AML-193 (cell line): ENCODE measurements at regions not wholly inside any gene's neighbourhood (a gene's known extent, or its start where the extent isn't known, plus 50 kb on each side); places are given as distances from the start of the nearest gene placed in this dataset.
"Not testable (repeated sequence)": the region's sequence is repeated elsewhere in the genome, so short reads cannot be mapped to it uniquely, and the experiment has no call there.

Experiments
- DNase-seq, 2 experiments: peaks; one replicate each; lab custom pipeline; 2025; lab: John Stamatoyannopoulos, UW

DNA sequence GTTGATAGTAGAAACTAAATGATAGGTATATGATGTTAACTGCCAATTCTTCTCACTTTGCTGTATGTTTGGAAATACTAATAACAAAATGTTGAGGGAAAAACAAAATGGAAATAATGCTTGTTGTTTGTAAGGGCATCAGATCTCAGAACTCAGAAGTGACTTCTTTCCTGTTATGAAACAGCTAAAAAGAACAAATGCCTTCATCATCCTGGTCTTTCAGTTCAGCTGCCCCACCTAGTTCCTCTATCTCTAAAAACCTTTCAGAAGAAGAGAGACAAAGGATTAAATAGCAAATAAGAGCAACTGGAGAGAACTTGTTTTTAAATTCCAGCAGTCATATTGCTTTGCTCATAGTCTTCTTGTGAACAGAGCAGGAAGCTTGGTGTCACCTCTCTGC is 345.3 kb upstream of the NCAM1 start:
- DNase-seq = no peak

DNA sequence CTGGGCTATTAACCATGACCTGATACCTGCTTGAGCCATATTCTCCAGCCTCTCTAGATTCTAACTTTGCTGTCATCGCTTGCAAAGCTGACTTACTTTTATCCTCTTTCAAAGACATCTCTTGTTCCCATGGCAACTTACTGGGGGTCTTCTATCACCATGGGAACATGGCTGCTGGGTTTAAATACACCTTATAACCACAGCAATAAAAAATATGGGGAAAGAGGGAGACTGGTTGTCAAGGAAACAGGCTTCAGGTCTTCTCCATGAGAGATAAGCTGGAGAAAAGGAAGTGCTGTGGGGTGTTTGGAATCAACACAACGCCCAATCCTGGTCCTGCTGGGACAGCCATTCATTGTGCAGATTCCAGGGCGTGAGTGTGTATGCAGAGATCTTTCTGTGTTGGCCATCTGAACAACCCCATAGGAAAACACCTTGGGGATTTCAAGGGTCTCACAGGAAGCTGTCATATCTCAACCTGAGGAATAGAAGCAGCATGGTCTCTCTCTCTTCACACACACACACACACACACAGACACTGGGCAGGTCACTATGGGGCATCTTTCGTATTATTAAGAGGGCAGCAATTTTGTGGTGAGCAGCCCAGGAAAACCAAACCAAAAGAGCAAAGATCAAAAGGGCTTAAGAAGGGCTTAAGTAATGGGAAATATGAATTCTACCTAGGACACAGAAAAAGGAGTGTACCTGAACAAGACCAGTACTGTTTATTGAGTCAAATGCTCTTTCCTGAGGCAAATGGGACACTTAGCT is 344.7 kb upstream of the NCAM1 start:
- DNase-seq = no peak

DNA sequence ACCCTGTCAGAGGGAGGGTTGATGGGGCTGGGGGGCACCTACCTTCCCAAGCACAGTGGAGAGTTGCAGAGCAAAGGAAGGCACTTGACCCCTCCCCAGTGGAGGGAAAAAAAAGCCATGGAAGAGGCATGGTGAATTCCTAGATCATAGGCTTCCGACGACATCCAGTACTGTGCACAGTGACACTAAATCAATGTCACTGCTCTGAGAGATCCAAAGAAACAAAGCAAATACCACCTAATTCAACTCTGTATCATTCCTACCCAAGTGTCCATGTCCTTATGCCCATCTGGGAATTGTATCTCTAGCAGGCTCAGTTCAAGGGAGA is 344.2 kb upstream of the NCAM1 start:
- DNase-seq = no peak

DNA sequence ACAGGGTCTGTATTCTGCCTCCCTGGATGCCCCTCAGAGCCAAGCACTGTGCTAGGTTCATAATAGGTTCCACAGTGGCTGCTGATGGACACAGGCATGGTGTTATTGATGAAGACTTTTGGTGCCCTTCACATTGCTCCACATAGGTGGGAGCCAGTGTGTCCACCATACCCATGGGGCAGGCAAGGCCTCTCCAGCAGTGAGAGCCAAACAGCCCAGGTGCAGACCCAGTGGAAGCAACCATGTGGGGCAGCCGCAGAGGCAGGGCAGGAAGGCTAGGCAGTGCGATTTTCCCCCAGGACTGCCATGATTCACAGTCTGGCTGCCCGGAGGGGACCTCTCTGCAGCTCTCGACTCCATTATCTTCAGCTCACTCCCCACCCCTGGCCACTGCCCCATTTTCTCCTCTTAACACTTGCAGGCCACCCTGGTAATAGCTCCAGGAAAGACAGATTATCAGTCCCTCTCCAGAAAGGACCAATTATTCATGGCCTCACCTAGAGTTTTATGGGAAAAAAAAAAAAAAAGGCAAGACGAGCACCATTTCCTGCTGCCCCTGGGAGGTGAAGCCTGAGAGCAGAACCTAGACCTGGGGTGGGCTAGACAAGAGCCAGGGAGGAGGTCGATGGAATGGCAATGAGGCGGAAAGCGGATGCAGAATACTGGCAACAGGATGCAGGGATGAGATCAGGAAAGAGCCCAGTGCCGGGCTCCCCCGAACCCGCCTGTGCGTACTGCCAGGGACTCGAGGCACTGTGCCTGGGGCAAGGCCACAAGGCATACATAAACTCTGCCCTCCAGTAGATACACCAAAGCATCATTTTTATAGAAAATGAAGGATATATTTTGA is 343.0 kb upstream of the NCAM1 start:
- DNase-seq = no peak

DNA sequence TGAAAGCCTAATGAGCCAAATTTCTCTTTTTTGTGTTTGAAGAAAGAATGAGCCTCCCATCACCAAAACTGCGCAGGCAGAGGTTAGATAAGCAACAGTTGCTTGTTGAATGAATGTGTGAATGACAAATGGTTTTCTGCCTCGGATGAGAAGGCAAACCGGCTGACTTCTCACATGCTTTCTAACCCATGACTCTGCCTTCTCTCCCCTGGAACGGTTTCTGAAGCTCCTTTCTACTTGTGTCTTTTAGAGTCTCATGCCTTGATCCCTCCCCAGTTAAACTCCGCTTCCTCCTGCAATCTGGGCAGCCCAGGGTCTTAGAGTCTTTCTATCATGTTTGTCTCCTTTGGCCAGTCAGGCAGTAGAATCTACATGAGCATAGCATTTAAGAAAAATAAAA is 342.1 kb upstream of the NCAM1 start:
- no peak for DNase-seq

DNA sequence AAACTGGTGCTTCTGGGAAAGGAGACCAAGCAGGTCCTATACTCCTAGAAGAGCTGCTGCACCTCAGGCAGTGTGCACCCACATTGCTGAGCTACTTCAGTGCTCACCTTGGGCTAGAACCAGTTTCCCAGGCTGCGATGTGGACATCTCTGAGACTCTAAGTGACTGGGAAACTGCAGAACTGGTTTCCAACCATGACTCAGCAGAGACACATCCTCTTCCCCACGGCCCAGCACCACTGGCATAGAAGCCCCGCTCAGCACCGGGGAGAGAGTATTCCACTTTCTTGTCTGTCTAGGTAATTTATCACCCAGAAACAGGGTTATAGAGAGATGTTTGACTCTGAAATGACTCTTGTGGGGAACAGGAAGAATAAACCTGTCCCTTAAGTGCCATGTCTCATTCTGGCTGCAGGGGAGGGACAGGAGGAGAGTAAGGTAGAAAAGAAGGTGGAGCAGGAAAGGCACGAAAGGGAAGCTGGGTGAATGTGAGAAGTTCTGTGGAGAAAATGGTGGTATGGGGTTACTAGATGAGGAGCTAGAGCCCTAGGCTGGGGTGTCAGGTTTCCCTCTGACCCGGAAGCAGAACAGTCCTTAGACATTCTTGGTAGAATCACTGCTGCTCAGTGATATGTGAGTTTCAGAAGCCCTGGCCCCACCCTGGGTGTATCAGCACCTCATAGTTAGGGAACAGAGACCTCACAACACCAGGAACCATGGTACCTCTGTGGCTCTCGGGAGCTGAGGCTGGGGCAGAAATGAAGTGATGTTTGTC is 340.4 kb upstream of the NCAM1 start:
- no peak for DNase-seq

DNA sequence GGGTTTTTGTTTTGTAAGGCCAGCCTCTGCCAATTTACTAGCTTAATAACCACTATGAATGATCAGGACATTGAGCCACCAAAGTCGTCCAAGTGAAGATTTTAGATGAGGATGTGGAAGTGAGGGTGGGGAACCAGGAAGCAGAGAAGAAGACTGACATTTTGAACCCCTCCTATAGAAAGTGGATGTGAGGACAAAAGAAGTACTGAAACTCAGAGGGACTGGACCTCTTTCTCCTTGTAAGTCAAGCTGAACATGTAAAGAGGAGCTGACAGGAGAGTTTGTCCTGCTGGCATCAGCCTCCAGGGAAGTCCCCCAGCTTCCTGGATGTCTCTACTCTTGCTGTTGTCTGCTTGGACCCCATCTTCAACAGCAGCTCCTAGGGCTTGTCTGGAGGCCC is 338.2 kb upstream of the NCAM1 start:
- DNase-seq = no peak

DNA sequence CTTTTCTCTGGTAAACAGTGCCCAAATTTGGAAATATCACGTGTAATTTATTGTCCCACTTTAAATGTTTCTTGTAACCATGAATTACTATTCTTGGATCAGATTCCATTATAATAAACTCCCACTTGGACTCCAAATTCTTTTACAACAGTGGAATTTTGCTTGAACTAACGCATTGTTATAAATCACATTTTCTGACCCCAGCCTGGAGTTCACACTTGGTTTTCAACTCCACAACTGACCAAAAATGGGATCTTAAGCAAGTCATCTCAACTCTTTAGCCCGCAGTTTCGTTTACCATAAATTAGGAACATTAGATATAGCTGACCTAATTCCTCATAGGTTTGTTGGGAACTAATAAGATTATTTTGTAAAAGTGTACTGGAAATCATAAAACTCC is 336.8 kb upstream of the NCAM1 start:
- DNase-seq = no peak

DNA sequence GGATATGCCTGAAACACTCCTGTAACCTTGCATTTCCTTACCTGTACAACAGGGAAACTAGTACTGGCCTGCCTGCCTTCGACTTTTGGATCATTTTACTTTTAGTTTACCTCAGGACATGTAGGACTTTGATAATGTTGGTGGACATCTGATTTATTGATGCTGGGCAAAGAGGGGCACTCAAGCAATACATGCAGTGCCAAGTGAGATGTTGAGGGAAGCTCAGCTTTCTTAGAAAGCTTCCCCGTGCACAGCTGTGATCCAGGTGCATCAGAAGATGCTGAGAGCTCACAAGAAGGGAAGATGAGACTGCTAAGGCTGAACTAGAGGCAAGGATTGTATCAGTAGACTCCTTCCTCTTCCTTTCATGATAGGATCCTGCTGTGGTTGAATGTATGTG is 336.2 kb upstream of the NCAM1 start:
- DNase-seq = not testable (repeated sequence)

DNA sequence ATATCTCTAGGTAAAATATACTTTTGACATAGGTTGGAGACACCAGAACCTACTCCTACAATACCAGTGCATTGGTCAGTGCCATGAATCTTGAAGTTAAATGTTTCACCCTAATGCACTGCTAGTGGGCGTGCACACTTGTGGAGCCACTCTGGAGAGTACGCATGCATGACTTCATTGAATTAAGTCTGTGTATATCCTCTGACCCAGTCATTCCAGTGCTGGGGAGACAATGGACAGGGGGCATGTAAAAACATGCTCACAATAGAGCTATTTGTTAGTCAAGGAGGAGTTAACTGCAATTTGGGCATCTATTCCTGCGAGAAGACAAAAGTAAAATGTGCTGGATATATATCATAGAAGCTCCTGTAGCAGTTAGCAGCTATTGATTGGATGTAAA is 335.4 kb upstream of the NCAM1 start:
- no peak for DNase-seq

DNA sequence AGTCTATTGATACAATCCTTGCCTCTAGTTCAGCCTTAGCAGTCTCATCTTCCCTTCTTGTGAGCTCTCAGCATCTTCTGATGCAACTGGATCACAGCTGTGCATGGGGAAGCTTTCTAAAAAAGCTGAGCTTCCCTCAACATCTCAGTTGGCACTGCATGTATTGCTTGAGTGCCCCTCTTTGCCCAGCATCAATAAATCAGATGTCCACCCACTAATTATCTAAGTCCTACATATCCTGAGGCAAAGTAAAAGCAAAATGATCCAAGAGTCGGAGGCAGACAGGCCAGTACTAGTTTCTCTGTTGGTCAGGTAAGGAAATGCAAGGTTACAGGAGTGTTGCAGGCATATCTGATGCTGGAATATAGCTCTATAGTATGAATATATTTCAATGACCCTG is 334.5 kb upstream of the NCAM1 start:
- DNase-seq = no peak

DNA sequence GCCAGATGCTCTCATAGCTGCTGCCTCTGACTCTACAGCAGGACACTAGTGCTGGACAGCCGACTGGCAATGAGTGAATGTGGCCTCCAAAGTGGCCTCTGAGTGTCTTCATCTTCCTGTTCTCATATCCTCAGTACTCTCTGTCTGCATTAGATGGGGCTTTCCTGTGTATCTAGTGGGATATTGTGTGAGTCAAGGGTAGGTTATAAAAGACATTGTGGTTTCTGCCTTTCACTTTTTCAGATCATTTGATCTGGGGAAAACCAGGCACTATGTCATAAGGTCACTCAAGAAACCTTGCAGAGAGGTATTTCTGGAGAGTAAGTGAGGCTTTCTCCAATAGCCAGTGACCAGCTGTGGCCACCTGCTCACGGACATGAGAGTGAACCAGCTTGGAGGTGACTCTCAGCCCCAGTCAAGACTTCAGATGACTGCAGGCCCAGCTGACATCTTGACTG is 333.6 kb upstream of the NCAM1 start:
- DNase-seq = no peak

DNA sequence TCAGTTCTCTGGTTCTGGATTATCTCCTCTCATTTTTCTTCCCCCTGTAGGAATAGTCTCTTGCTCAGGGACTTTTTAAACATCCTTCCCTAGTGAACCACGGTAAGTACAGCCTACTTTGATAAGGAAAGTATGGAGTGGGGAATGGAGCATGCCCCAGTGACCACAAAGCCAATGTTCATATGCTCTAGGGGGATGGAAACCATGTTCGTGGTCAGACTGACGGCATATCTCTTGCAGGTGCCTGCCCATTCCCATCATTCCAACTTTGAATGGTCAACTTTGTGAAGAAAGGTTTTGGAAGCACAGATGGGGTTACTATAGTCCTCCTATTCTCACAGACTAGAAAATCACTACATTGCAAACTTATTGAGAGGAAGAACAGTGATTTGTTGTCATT is 332.5 kb upstream of the NCAM1 start:
- DNase-seq = no peak

DNA sequence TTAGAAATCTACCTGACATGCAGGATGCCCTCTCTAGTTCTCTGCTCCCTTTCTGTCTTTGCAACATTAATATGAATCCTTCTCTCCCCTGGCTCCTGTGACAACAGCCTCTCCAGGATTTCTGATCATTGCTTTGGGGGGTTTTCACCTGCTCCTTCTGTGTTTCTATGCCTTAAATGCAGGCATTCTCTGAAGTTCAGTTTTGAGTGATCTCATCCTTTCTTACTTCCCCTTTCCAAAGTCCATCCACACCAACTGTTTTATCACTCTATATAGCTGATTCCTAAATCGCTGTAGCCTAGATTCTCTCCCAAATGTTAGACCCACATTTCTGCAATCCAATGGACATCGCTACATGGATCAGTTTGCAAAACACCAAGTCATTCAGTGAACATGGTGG is 330.7 kb upstream of the NCAM1 start:
- DNase-seq = no peak

DNA sequence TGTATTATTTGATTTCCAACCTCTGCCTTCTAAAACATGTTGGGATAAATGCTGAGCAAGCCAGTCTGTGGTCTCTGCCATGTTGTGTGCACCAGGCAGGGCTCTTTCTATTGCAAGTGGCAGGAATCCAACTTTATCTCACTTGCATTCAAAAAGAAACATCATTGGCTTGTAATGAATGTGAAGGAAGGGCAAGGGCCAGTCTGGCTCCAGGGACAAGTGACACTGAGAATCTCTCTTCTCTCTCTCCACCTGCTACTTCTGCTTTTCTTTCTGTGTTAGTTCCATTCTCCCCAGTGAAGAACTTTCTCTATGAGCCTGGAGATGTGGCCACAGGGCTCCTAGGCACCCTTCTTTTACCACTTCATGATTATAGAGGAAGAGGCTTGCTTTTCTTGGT is 329.9 kb upstream of the NCAM1 start:
- DNase-seq = no peak

DNA sequence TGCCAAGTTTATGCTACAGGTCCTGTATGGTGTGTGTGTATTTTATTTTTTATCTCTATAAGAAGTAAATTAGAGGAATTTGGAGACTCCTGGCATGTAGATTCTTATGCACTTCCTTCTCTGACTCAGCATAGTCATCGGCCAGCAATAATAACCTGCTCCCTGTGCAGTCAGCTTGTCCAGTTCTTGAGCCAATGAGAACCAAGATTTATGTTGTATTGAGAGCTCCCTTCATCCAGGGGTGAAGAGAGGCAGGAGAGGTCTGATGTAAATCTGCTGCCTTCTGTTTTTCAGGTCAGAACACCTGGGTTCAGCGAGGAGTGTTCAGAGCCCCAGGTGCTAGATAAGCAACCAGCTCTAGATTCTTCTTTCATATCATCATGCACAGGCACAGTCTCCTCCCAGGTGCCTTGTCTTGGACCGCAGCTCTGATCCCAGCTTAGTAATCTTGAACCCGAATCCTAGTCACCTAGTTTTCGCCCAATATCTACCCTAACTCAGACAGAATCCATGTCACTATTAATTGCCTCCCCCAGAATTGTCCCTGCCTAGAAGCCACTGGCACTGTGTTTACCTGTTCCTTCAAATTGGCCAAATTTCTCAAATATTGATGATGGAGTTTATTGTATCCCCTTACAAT is 328.2 kb upstream of the NCAM1 start:
- DNase-seq = no peak

DNA sequence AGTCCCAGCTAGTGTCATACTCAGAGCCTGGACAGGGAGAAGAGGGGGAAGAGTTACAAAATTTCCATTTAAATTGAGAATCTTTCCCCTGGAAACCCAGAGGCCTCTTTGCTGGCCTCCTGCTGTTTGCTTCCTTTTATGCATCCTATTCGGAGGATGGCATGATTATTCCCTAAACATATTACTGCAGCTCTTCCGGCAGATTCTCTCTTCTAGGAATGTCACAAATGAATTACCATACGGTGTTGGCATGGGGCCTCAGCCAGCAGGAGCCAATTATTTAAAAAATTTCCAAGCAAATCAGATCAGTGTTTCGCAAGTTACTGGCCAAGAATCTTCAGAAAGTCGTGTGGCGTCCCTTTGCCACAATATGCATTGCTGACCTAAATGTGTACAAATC is 326.7 kb upstream of the NCAM1 start:
- no peak for DNase-seq

DNA sequence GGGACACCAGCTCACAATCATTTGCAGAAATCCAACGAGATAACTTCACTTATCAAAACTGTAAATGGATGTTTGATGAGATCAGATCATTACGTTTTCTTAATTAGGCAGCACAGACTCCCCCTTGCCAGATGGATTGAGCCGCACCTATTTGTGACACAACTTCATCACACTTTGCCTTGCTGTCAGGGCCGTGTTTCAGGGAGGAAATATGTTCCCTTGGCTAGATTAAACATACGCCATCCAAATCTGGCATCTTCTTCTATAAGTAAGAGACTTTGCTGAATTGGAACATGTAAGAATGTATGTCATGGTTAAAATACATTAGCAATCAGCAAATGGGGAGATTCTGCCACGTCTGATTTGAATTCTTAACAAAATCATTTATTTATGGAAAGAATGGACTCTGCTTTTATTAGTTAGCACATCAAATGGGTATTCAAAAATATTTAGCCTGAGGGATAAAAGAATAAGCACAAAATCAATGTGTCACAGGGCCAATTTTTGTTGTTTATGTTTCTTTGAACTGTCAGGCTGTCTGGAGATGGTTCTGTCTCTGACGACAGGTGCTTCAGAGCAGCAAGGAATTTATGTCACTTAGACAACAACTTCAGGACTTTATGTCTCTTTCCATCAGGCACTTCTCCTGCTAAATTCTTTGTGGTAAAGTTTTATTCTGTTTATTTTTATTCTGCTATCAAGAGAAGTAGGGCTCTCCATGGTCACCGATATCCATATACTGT is 326.1 kb upstream of the NCAM1 start:
- DNase-seq = no peak

DNA sequence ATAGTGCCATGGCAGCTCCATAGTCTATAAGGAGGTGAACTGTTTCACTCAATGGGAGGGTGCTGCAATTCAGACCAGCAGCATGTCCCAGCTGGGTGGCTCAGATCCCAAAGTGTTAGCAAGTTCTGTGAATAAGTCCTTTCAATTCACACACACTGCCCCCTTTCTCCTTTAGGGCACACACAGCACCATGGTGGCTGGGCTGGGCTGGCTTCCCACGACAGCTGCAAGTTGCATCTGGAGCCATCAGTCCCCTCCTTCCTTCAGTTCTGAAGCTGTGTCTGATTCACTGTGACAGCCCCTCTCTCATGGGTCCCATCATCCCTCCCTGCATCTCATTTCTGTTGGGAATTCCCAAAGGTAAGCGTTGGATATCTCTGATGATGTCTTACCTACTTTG is 324.1 kb upstream of the NCAM1 start:
- DNase-seq = no peak

DNA sequence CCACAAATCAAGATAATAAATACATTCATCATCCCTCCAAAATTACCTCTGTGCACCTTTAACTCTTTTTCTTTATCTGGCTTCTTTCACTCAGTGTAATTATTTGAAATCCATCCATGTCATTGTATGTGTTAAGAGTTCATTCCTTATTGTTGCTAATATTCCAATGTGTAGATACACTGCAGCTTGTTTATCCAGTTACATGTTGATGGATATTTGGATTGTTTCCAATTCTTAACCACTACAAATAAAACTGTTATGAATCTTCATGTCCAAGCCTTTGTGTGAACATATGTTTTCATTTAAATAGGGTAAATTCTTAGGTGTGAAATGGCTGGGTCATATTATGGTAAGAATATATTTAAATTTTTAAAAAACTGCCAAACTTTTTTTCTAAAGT is 323.3 kb upstream of the NCAM1 start:
- no peak for DNase-seq

DNA sequence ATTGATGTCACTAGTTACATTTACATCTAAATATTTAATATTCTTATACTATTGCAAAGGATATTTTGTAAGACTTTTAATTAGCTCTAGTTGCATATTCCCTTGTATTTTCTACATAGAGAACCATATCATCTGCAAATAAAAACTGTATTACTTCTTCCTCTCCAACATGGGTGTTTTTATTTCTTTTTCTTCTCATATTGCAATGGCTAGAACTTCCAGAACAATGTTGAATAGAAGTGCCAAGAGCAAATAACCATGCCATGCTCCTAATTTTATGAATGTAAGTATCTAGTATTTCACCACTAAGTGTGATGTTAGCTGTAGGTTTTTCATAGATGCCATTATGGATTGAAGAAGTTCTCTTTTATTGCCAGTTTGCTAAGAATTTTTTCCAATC is 321.8 kb upstream of the NCAM1 start:
- no peak for DNase-seq

DNA sequence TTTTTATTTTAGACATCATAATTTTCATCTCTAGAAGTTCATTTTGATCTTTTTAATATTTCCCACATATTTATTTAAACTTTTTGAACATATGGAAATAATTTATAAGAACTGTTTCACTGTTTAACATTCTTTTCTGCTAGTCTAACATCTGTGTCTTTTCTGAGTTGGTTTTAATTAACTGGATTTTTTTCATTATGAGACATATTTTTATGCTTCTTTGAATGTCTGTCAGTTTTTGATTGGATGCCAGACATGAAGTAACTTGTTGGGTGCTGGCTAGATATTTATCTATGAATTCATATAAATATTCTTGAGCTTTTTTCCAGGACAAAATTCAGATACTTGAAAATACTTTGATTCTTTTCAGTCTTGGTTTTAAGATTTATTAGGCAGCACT is 317.8 kb upstream of the NCAM1 start:
- no peak for DNase-seq
